HG03108 (cell line): ENCODE measurements at regions not wholly inside any gene's neighbourhood (a gene's known extent, or its start where the extent isn't known, plus 50 kb on each side); places are given as distances from the start of the nearest gene placed in this dataset.
"Not testable (repeated sequence)": the region's sequence is repeated elsewhere in the genome, so short reads cannot be mapped to it uniquely, and the experiment has no call there.

Experiments used
- ATAC-seq: cut with Tn5 transposase; IDR thresholded peaks from one replicate; pipeline ENCODE4 v1.9.1; 2021; ENCODE audit warnings: moderate library complexity; ENCODE audit not compliant: unreplicated experiment

DNA sequence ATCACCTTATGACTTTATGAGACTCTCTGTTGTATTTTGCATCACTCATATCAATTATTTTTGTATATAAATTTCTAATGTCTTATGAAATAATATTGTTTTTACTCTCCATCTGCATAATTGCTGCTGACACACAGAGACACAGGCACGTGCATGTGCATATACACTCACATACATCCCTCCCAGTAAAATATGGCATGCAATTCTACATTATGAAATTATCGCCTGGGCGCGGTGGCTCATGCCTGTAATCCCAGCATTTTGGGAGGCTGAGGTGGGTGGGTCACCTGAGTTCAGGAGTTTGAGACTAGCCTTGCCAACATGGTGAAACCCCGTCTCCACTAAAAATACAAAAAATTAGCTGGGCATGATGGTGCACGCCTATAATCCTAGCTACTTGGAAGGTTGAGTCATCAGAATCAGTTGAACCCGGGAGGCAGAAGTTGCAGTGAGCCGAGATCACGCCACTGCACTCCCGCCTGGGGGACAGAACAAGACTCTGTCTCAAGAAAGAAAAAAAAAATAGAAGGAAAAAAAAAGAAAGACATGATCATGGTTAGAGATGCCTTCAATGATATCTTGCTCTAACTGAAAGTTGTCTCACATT is 96.7 kb upstream of the LUZP2 start:
- no peak for ATAC-seq

DNA sequence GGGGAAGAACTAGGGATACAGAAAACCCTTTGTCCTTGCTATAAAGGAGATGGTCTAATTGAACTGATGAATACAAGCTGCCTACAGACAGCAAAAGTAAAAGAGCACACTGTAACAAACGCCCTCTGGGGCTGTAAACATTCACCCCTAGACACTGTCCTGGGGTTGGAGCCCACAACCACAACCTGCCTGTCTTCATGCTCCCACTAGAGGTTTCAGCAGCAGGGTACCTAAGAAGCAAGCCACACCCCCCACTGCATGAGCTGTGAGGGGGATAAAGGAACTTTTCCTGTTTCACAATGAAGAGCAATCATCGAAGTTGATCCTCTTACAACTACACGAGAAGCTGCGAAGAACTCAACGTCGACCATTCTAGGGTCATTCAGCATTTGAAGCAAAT is 90.5 kb upstream of the LUZP2 start:
- ATAC-seq: no peak

DNA sequence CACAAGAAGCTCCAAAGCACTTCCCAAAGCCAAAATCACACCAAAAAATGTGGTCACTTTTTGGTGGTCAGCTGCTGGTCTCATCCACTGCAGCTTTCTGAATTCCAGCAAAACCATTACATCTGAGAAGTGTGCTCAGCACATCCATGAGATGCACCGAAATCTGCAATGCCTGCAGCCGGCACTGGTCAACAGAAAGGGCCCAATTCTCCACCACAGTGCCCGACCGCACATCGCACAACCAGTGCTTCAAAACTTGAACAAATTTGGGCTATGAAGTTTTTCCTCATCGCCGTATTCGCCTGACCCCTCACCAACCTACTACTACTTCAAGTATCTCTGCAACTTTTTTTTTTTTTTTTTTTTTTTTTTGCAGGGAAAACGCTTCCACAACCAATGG is 89.9 kb upstream of the LUZP2 start:
- no peak for ATAC-seq

DNA sequence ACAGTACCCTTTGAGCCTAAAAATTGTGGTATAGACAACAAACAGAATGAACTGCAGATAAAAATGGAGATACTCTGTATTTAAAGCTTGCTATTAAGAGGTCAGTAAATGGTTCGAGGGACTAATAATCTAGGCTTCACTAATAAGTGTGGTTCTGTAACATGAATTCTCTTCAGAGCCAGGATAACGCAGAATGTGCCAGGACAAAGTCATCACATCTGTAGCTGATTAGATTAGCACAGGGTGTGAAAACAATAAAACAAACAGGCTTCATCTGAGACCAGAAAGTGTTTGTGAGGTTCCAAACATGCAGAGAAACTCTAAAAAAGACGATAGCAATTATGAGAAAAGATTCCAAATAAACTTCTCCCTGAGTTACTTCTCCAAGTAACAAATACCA is 89.1 kb upstream of the LUZP2 start:
- ATAC-seq: no peak

DNA sequence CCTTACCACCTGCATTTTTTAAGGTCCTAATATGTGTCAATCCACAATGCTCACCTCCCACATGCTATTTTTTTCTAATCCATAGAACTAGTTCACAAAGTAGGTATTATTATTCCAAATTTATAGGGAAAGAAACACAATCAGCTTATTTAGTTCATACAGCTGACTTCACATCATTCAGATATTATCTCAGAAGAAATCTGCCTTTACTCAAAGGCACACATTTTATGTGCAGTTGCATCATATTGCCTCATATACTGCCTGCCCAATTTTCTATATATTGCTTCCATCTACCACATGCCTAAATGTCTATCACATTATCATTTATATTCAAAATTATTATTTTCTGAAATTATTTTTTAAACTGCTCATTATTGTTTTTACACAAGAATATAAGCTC is 88.7 kb upstream of the LUZP2 start:
- ATAC-seq: no peak

DNA sequence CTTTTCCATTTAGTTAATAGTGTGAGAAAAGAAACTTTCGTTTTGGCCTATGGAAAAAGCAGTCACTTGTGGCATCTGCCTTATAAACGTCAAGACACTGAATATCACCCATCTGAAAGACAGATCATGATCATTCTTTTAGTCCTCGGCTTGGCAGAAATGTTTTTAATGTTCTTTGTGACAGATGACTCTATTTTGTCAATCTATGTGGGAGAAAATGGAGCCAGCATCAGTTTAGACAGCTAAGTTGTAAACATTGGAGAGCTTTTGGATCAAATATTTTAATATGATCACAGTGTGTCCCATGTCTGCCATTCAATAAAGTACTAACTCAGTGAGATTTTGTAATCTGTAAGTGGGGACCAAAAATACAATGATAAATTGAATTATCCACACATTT is 85.1 kb upstream of the LUZP2 start:
- no peak for ATAC-seq

DNA sequence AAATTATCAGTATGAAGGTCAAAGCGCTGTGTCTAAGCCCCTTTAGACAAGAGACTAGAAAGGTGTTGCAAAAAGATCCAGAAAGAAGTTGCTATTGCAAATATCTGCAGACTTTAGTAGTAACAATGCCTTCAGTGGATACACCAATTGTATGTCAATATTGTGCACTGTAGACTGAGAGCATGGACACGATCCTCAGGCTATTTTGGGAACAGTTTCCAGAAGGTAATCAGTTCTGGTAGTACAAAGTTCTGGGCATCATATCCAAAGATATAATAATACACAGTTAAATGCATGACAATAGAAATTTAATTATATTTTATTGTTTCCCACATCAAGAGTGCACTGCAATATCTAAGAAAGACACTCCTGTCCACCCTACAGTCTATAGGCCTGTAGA is 84.1 kb upstream of the LUZP2 start:
- no peak for ATAC-seq

DNA sequence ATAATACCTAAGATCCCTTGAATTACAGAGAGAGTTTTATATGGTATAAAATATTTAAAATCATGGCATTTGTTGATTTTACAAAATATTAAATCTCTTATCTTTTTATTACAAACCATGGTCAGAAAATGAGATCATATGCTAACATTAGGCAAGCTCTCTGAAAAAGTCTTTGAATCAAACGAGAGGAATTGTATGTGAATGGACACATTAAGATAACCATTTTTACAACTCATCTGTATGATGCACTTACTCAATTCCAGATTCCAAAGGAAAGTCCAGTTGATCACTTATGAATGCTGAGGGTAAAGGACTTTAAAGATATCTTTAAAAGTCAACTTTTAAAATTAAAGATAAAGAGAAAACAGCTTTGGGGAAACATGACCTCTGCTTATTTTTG is 83.5 kb upstream of the LUZP2 start:
- no peak for ATAC-seq

DNA sequence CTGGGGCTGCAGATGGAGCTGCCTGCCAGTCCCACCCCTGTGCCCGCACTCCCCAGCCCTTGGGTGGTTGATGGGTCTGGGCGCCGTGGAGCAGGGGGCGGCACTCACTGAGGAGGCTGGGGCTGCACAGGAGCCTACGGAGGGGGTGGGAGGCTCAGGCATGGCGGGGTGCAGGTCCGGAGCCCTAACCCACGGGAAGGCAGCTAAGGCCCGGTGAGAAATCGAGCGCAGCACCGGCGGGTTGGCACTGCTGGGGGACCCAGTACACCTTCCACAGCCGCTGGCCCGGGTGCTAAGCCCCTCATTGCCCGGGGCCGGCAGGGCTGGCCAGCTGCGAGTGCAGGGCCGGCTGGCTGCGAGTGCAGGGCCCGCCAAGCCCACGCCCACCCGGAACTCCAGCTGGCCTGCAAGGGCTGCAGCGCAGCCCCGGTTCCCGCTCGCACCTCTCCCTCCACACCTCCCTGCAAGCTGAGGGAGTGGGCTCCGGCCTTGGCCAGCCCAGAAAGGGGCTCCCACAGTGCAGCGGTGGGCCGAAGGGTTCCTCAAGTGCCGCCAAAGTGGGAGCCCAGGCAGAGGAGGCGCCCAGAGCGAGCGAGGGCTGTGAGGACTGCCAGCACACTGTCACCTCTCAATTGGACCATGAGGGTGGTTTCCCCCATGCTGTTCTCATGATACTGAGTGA is 80.8 kb upstream of the LUZP2 start:
- not testable (repeated sequence) for ATAC-seq

DNA sequence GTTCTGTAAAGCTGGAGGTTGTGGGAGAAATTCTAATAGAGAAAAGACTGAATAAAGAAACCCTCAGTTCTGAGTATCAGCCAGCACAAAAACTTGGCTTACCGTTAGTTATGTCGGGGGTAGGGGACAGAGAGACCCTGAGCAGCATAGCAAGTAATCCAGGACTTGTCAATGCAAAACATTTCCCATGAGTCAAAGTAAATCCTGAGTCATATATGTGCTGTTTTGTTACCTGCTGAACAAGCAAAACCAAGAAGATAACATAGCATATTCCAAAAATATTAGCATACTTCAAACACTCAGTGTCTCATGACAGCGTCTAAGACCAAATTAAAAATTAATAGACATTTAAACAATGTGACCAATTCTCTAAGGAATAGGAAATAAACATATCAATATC is 75.1 kb upstream of the LUZP2 start:
- no peak for ATAC-seq

DNA sequence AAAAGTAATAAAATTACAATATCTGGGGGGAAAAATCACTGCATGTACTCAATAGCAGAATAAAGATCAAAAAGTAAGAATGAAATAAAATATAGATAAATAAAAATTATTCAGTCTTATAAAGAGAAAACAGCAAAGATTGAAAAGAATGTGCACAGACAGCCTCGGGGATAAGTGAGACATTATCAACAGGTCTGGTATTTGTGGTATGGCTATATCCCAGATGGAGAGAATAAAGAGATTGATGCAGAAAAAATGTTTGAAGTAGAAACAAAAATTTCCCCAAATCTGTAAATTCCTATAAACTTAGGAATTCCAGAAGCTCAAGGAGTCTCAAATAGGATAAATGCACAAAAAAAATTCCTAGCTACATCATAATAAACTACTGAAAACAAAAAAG is 74.5 kb upstream of the LUZP2 start:
- ATAC-seq: no peak

DNA sequence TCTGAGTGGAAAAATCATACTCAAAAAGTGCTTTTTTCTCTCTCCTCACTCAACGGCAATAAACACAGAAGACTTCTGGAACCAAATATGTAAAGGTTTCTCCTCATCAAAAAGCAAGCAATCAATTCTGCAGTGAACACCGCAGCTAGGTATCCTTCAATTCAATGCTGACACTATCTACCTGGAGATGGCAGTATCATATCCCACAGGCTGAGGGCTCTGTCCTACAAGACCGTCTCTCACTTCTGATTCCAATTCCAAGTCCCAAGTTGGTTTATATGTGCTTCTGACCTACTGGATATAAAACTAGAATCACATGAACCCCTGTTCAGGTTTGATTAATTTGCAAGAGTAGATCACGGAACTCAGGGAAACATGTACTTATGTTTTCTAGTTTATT is 59.7 kb upstream of the LUZP2 start:
- no peak for ATAC-seq
